K562 (cell line): ENCODE measurements at regions not wholly inside any gene's neighbourhood (a gene's known extent, or its start where the extent isn't known, plus 50 kb on each side); places are given as distances from the start of the nearest gene placed in this dataset.

Experiments used
- CHD2 ChIP-seq: IDR thresholded peaks from 2 replicates; pipeline ENCODE4 v1.6.1; 2011; ENCODE audit warnings: low read depth, low read length
- EP300 ChIP-seq: IDR thresholded peaks from 2 replicates; pipeline ENCODE4 v1.6.1; 2012; ENCODE audit warnings: low read length, improper control_type of control experiment
- JUN ChIP-seq, 2 experiments: sonication (generic) in 1 of 2; formaldehyde crosslinking in 1 of 2; IDR thresholded peaks; 2 replicates each; pipeline versions ENCODE4 v1.6.1 to v1.8.0; 2012 to 2022; ENCODE audit warnings: borderline replicate concordance in 2 of 2, mild to moderate bottlenecking in 2 of 2, improper control_type of control experiment in 1 of 2, low read depth in 1 of 2, low read length in 1 of 2, missing genetic modification reagents in 1 of 2
- POLR2AphosphoS5 ChIP-seq: IDR thresholded peaks from 2 replicates; pipeline ENCODE4 v1.6.1; 2011; ENCODE audit warnings: mild to moderate bottlenecking, low read depth, low read length, moderate library complexity; ENCODE audit not compliant: control insufficient read depth, insufficient read depth
- TAF1 ChIP-seq: IDR thresholded peaks from 2 replicates; pipeline ENCODE4 v1.6.1; 2011; ENCODE audit warnings: mild to moderate bottlenecking, low read length, moderate library complexity; ENCODE audit not compliant: insufficient read depth, control insufficient read depth, severe bottlenecking; ENCODE audit errors: extremely low read depth
- TF ChIP-seq, protein P1 (sequence below): fragments of 450-650 bp; formaldehyde crosslinking; conservative IDR thresholded peaks from 2 replicates; pipeline ENCODE4 v1.4.0; 2022; ENCODE audit warnings: mild to moderate bottlenecking, missing genetic modification characterization

DNA sequence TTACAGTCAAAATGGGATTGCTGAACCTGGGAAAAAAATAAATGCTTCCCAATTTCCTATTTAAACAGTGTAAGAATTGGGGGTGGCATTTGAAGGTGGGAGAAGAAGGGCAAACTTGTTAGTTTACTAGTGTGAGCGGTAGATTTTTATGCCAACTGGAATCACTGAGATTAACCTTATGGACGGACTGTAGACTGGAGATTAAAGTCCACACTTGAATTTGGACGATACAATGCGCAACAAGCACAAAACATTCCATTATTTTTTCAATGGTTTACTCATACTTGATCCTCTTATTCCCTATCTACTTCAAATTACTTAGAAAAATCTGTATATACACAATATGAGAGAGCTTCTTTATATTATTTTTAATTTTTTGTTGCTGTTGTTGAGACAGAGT lies 269.6 kb upstream of the KLF14 start:
- TF ChIP-seq EP300, result no peak
- TF ChIP-seq, protein P1, sequence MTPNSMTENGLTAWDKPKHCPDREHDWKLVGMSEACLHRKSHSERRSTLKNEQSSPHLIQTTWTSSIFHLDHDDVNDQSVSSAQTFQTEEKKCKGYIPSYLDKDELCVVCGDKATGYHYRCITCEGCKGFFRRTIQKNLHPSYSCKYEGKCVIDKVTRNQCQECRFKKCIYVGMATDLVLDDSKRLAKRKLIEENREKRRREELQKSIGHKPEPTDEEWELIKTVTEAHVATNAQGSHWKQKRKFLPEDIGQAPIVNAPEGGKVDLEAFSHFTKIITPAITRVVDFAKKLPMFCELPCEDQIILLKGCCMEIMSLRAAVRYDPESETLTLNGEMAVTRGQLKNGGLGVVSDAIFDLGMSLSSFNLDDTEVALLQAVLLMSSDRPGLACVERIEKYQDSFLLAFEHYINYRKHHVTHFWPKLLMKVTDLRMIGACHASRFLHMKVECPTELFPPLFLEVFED (CRISPR knock-in tag), result no peak
- TF ChIP-seq CHD2, result no peak
- no peak for TF ChIP-seq TAF1
- no peak for TF ChIP-seq JUN (IDR thresholded peaks at IDR 0.05; ENCODE audit: borderline replicate concordance, low read depth, low read length)
- TF ChIP-seq JUN (CRISPR knock-in tag; IDR thresholded peaks at IDR 0.05; ENCODE audit: borderline replicate concordance), result no peak
- TF ChIP-seq POLR2AphosphoS5, result no peak
